GM18909 (cell line): ENCODE measurements at regions not wholly inside any gene's neighbourhood (a gene's known extent, or its start where the extent isn't known, plus 50 kb on each side); places are given as distances from the start of the nearest gene placed in this dataset.
A peak's percentile ranks its signal among the peaks of the same experiment; 100 is the strongest.
"Not testable (repeated sequence)": the region's sequence is repeated elsewhere in the genome, so short reads cannot be mapped to it uniquely, and the experiment has no call there.

Experiments
- ATAC-seq: cut with Tn5 transposase; IDR thresholded peaks from one replicate; pipeline ENCODE4 v1.9.1; 2021; ENCODE audit warnings: mild to moderate bottlenecking; ENCODE audit not compliant: unreplicated experiment, poor library complexity

- no peak for ATAC-seq
These were observed 51.3 kb upstream of the MOCS2 start for GRCh38 chr5:53160895-53161294.

DNA sequence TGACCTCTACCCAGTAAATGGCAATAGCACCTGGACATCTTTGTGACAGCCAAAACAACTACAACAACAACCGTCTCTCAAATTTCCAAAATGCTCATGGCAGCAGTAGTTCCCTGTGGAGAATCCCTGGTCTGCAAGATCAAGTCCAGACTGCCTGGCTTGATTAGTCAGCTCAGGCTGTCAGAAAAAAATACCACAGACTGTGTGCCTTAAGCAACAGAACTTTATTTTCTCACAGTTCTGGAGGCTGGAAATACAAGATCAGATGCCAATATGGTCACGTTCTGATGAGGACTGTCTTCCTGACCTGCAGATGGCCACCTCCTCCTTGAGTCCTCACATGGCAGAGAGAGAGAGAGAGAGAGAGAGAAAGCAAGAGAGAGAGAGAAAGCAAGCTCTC is 52.3 kb upstream of the MOCS2 start:
- no peak for ATAC-seq

- ATAC-seq: no peak
These were observed 55.1 kb upstream of the MOCS2 start for GRCh38 chr5:53164478-53165165.

DNA sequence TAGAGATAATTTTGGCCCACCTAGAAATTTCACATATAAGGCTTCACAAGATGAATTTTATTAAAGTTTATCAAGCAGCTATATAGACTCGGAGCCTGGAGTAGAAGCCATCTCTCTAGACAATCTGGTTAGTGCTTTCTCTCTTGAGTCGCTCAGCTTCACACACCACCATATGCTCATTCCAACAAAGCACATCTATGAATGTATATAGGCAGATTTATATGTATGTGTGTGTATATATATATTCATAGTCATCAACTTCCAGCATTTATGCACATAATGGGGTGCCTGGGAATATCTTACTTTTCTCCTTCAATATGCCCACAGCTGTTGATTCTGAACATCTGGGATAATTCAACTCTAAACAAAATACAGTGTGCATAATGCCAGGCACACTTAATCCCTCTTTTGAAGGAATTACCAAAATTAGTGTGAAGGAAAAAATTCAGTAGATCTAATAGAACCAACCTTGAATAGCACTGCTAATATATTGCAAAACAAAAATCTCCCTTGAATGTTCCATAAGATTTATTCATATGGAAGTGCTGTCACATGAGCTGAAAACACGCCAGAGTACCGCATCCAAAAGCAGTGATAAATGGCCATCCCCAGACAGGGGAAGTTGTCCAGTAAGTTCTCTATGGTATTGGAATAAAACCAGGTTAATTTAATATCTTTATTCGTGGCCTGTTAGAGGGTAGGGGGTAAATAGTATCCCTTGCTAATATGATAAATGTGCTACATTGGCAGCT is 56.0 kb upstream of the MOCS2 start:
- no peak for ATAC-seq

DNA sequence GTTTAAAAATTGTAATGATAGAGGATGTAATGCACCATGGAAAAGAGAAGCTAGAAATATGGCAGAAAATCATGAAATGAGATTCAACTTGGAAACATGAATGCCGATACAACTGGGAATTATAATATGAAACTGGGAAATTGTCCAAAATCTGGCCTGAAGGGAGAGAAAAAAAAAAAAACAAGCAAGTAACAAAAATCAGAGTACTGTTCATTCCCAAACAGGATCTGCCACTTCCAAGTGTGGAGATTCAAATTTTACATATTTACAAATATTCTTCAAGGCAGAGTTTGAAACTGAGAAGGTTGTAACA is 56.6 kb upstream of the MOCS2 start:
- no peak for ATAC-seq

GRCh38 chr5:53167836-53168235 is 58.3 kb upstream of the MOCS2 start:
- ATAC-seq: no peak

GRCh38 chr5:53169933-53170332 is 60.4 kb upstream of the MOCS2 start:
- no peak for ATAC-seq

GRCh38 chr5:53170746-53171349 is 61.3 kb upstream of the MOCS2 start:
- ATAC-seq: peak; percentile 71

- not testable (repeated sequence) for ATAC-seq
These were observed 62.5 kb upstream of the MOCS2 start for GRCh38 chr5:53172073-53172472.

DNA sequence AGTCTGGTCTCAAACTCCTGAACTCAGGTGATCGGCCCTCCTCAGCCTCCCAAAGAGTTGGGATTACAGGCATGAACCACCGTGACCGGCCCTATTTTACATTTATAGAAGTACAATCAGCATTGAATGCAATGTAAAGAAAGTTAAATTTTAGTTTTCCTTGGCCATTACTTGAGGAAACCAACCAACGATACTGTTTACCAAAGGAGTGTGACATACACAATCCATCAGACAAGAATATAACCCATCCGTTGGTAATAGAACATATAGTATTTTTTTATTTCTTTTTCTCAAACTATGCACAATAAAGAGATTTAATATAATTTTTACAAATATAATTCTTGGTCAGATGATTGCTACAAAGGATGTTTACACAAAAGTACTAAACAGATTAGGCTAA is 63.1 kb upstream of the MOCS2 start:
- no peak for ATAC-seq

- ATAC-seq: no peak
These were observed 63.5 kb upstream of the MOCS2 start for GRCh38 chr5:53173083-53173482.

GRCh38 chr5:53178830-53179229 is 69.3 kb upstream of the MOCS2 start:
- no peak for ATAC-seq

DNA sequence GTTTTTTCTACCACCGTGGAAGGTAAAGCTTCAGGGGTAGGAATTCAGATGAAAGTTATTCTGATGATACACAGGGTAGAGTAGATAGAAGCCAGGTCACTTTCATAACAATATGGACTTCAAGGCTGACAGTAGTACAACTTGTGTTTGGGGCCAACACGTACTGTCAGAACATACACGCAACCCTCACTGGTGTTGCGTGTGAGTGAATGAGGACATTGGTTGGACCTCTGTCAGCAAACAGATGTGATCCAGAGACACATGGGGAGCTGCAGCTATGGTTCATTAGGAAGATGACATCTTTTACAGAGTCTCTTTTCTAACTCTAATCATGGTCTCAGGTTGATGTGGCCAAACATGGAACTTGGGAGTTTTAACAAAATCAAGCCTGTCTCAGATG is 70.1 kb upstream of the MOCS2 start:
- ATAC-seq: no peak

- no peak for ATAC-seq
These were observed 71.0 kb upstream of the MOCS2 start for GRCh38 chr5:53180538-53180937.

- no peak for ATAC-seq
These were observed 71.4 kb upstream of the MOCS2 start for GRCh38 chr5:53180991-53181390.

- no peak for ATAC-seq
These were observed 74.3 kb upstream of the MOCS2 start for GRCh38 chr5:53183880-53184279.

DNA sequence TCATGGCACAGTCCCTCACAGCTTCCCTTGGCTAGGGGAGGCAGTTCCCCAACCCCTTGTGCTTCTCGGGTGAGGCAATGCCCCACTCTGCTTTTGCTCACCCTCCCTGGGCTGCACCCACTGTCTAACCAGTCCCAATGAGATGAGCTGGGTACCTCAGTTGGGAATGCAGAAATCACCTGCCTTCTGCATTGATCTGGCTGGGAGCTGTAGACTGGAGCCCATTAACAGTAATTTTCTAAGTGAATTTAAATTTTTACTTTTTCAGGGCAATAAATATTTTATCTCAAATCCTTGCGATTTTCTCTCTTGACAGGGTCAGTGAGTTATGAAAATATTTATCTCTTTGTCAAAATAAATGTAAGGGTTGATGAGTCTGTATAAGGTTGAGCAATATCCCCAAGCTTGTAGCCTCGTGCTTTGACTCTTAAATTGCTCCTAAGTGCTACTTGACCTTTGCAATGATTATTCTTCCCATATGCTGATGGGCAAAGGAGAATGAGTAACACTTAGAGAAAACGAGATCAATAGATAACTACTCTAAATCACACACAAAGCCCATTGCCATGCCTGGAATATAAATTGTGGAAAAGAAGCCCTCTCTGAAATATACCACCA is 82.1 kb upstream of the MOCS2 start:
- ATAC-seq: no peak

GRCh38 chr5:53194086-53194485 is 84.5 kb upstream of the MOCS2 start:
- ATAC-seq: no peak

- no peak for ATAC-seq
These were observed 90.3 kb upstream of the MOCS2 start for GRCh38 chr5:53199882-53200281.

DNA sequence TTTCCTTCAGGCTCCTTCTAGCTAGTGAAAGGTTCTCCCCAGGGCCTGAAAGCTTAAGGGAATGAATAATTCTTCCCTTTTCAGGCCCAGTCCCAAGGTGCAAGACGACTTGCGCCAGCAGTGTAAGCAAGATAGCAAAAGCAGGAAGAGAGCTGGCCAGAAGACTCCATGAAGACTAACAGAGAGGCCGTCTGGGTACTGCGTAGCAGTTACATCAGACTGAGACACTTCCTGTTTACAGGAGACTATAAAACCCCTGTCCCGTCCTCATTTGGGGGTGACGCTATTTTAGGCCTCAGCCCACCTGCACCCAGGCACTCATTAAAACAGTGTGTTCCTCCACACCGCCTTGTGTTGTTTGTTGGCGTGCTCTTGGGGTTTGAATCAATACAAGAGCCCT is 90.7 kb upstream of the MOCS2 start:
- no peak for ATAC-seq

DNA sequence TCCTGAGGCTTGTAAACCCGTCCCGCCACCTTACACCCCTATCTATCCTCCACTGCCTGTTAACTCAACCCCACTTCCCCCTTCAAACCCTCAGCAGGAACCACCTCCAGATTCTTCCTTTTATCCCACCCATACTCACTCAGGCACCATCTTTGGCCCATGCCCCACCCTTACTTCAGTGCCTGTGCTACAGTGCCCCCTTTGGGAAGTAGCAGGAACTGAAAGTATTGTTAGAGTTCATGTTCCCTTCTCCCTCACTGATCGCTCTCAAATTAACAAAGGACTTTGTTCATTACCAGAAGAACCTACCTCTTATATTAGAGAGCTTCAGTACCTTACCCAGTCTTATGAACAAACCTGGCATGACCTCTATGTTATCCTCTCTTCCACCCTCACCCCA is 92.2 kb upstream of the MOCS2 start:
- no peak for ATAC-seq
